Suppressor macrophage treated with lipopolysaccharide for 1 hour (primary cell): ENCODE measurements at regions not wholly inside any gene's neighbourhood (a gene's known extent, or its start where the extent isn't known, plus 50 kb on each side); places are given as distances from the start of the nearest gene placed in this dataset.
A peak's percentile ranks its signal among the peaks of the same experiment; 100 is the strongest.

Source experiments
- DNase-seq, 3 donors: peaks; one replicate each; pipeline ENCODE4 v3.0.0-alpha.2; 2020 to 2022

DNA sequence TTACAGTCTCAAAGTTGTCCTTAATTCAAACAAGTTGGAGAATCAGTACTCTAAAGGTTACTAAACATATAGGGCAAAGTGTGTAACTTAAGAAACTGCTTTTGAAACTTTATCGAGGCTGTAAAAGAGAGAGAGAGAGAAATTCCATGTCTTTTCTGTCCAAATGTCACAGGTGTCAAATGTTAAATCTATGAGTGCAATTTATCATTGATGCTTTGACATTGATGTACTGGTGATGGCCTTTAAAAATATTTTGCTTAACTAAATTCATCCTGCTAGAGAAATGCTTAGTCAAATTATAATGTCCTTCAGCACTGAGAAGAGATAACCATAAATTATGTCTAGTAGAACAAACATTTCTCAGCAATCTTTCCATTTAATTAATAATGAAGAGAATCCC is 1602.1 kb upstream of the TMEFF2 start:
- DNase-seq: no peak

DNA sequence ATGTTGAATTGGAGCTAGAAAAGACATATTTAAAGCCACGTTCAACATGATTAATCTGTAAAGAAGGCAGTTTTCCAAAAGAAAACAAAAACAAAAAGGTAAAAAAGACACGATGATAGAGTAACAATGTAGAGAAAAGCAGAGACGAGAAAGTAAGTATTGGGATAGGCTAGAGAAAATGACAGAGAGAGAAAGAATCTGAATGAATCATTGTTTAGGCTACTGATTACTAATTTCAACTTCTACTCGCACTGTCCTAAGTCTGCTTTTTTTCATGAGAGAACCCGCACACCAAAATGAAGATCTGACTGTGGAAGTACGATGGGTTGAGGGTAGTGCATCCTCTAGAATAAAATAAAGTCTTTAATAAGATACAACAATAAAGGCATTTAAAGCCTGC is 1599.2 kb upstream of the TMEFF2 start:
- no peak for DNase-seq

DNA sequence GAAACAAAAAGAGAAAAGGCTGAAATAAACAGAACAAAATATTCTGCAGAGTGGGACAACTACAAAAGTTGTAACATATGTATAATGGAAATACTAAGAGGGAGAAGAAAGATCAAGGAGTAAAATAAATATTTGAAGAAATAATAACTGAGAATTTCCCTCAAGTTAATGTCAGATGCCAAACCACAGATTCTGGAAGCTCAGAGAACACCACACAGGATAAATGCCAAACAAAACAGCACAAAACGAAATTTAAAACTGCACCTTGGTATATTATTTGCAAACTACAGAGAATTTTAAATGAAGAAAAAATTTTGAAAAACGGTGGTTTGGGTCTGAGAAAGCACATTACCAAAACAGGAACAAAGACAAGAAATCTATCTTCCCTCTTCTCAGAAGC is 1588.9 kb upstream of the TMEFF2 start:
- DNase-seq: no peak

DNA sequence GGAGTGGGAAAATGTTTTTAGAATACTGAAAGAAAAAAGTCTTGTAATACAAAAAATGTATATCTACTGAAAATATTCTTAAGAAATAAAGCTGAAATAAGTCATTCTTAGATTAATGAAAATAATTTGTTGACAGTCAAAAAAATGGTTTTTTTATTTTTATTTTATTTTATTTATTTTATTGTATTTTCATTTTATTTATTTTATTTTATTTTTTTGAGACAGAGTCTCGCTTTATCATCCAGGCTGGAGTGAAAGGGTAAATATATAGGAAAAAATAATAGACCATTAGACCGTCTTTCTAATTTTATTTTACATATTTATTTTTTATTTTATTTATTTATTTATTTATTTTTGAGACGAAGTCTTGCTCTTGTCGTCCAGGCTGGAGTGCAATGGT is 1583.6 kb upstream of the TMEFF2 start:
- no peak for DNase-seq

DNA sequence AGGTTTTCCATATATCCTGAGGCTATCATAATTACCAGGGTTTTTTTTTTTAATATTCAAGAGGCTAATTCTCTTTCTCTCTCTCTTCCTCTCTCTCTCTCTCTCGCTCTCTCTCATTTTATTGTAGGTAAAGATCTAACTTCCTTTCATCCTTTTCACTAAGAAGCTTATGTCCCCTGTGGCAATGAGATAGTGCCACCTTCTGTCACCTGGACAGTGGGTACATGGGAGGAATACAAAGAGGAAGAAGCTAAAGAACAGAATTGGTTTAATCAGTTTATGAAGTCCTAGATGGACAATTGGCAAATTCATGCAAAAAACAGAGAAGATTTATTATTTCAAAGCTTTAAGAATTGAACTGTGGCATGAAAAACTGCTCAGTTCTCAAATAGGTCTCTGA is 1582.3 kb upstream of the TMEFF2 start:
- DNase-seq: no peak

DNA sequence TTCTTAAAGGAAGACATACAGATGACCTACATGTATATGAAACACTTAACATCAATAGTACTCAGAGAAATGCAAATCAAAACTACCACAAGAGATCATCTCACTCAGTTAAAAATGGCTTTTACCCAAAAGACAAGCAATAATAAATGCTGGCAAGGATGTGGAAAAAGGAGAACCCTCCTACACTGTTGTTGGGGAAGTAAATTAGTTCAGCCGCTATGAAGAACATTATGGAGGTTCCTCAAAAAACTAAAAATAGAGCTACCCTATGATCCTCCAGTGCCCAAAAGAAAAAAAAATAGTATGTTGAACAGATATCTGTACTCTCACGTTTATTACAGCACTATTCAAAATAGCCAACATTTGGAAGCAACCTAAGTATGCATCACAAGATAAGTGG is 1579.4 kb upstream of the TMEFF2 start:
- DNase-seq: peak in 2 of 3 donors; percentile 4 to 11

DNA sequence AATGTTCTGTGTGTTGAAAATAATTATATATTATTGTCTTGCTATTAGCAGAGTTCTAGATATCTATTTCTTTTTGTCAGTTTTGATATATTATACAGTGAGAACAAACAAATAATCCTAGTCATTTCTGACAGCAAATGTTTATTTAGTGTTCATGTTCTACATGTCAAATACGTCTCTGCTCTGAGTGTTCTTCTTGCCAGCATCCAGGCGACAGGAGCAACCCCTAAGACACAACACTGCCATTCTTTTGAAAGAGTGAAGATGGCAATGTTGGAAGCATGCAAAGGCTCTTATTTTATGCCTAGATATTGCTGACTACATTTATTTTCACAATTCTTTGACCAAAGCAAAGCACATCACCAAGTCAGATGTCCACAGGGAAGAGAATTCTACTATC is 1556.6 kb upstream of the TMEFF2 start:
- DNase-seq: no peak

DNA sequence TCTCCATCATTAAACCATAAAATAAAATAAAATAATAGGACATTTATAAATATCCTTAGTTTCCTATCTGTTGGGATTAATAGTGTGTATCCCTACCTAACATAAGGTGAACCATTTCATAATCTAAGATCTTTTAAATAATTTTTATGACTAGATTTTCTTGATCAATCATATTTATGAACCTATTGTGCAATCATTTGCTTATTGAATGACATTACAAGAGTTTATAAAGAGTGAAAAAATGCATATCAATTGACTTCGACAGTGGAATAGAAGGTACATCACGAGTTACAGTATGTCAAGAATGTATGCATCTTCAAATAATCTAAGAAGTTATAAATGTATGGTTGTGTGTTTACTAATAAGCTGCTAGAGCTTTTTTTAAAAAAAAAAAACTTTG is 1554.8 kb upstream of the TMEFF2 start:
- no peak for DNase-seq

DNA sequence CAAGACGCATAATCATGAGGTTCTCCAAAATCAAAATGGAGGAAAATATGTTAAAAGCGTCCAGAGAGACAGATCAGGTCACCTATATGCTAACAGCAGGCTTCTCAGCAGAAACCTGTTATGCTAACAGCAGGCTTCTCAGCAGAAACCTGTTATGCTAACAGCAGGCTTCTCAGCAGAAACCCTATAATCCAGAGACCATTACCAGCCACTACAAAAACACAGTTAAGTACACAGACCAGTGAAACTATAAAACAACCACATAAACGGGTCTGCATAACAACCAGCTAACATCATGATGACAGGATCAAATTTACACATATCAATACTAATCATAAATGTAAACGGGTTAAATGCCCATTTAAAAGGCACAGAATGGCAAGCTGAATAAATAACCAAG is 1548.4 kb upstream of the TMEFF2 start:
- no peak for DNase-seq

DNA sequence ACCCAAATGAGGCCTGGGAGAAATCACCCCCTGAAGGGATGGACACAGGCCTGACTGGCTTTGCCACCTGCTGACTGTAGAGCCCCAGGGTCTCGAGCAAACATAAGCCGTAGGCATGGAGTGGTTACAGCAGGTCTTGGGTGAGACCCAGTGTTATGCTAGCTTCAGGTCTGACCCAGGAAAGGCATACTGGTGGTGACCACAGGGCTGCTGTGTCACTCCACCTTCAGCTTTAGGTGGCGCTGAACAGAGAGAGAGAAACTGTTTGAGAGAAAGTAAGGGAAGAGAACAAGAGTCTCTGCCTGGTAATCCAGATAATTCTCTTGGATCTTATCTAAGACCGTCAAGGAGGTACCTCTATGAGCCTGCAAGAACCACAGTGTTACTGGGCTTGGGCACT is 1544.2 kb upstream of the TMEFF2 start:
- DNase-seq: no peak

DNA sequence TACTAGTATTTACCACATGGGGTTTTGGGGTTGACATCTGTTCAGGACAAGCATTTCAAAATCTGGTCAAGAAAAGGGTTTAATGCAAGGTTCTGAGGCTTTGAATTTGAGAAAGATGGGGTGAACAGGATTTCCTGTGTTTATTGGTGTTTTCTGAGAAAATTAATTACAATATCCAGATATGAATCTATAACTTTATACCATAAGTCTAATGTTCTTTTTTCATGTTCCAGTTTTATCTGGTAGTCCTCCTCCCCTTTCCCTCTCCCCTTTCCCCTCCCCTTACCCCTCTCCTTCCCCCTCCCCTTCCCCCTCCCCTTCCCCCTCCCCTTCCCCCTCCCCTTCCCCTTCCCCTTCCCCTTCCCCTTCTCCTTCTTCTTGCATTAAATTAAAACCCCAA is 1518.2 kb upstream of the TMEFF2 start:
- DNase-seq: no peak

DNA sequence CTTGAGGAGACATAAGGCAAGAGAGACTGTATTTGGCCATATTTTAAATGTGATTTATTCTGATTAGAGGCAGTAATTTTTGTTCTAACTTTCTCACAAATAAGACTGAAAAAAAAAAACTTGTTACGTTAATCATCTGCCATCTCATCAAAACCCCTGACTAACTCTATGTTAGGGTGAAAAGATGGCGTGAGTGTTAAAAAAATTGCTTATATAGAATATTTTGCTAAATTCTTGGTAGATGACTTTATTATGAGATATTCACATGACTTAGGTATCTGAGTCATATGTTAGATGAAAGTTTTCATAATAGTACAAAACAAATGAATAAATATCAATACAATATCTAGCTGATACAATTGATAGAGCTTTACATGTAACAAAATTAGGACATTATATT is 1508.7 kb upstream of the TMEFF2 start:
- no peak for DNase-seq

DNA sequence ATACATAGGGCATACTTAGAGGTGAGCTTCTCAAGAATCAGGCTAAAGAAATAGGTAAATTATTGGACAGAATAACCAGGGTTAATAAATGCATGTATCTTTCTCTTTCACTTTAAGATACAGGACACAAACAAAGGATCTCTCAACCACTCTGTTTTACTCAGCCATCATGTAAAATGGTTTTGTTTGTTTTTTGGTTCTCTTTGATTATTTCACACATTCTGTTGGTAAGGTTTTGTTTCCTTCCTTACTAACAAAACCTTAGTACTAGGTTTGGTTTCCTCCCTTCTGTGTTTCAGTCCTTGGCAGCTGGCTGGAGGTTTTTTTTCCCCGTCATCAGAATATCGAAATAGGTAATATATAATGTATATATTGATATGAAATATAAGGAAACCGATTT is 1506.8 kb upstream of the TMEFF2 start:
- no peak for DNase-seq

DNA sequence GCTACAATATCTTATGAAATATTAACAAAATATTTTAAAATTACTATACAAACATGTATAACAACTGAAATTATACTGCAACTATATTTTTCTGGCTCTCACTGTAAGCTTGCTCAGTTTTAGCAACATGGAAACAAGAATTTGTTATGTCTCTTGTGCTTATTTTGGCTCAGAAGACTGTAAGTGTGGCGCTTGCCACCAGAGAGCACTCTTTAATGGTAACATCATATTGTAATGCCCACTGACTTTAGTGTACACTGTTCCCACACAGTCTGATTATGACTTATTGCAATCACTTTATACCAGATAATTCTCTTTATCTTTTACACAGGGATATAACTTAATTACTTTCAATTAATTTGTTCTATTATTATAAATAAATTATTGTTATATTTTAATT is 1500.6 kb upstream of the TMEFF2 start:
- peak in 1 of 3 donors; percentile 3 for DNase-seq

DNA sequence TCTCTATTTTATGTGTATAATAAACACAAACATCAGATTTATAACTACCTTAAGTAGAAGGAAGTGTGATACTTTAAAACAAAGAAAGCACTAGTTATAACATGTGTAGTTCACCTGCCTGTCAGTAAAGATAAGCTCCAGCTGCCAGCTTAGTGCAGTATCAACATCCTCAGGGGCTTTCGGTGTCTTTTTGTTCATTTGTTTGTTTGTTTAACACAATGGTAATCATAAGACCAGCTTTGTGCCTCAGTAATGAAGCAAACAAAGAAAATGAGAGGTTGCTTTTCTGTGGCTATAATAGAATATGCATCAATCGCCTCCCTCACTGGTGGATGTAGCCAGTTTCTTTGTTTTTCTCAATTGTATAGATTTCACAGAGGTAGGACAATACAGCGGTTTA is 1499.0 kb upstream of the TMEFF2 start:
- no peak for DNase-seq

DNA sequence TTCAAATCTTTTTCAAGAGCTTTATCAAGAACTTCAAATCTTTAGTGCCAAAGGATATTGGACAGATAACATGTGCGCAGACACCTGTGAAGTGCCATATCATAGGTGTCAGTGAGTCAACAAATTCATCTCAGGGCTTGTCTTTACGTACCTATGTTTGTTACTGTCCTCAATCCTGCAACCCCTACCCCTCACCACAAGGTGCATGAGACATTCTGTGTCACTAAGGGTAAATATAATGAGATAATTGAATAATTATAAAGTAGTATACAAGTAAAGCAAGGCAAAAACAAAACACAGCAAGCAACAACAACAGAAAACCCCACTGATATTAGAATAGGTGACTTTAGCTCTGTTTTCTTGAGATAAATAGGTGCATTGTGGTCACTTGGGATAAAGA is 1495.8 kb upstream of the TMEFF2 start:
- no peak for DNase-seq

DNA sequence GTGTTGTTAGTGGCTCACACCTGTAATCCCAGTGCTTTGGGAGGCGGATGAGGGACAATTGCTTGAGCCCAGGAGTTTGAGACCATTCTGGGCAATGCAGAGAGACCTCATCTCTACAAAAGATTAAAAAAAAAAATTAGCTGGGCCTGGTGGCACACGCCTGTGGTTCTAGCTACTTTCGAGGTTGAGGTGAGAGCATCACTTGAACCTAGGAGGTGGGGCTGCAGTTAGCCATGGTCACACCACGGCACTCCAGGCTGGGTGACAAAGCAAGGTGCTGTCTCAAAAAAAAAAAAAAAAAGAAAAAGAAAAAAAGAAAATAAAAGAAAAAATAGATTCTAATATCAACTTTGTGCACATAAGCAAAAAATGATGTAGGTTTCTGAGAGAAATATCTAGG is 1492.5 kb upstream of the TMEFF2 start:
- DNase-seq: no peak

DNA sequence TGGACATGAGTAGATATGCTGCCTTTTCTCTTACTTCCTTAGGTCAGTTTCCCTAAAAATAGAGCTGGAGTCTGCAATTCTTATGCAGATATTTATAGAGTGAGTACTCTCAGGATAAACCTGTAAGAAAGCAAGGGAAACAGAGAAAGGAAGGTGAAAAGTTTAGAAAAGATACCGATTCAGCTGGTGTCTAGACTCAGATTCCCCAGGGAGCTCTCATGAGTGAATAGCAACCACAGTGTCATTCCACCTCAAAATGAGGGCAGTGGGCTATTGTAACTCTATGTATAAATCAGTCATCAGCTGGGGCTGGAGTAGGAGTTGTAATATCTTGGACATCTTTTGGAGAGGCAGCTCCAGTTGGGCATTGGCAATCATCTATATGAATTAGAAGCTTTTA is 1485.1 kb upstream of the TMEFF2 start:
- DNase-seq: no peak

DNA sequence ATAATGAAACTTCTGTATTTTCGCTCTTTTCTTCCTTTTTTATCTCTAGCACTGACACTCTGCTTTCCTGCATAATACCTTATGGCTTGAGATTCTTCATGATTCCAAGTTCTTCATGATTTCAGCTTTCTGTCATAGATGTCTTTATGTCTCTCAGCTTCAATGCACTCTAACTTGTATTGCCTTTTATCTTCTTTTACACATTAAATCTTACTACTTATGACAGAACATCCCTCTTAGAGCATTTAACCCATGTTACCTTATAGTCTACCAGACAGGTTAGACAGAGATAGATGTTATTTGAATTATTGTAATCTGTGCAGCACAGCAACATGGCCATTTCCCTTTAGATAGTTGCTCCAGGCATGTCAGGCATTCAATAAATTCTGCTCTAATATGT is 1475.7 kb upstream of the TMEFF2 start:
- no peak for DNase-seq

DNA sequence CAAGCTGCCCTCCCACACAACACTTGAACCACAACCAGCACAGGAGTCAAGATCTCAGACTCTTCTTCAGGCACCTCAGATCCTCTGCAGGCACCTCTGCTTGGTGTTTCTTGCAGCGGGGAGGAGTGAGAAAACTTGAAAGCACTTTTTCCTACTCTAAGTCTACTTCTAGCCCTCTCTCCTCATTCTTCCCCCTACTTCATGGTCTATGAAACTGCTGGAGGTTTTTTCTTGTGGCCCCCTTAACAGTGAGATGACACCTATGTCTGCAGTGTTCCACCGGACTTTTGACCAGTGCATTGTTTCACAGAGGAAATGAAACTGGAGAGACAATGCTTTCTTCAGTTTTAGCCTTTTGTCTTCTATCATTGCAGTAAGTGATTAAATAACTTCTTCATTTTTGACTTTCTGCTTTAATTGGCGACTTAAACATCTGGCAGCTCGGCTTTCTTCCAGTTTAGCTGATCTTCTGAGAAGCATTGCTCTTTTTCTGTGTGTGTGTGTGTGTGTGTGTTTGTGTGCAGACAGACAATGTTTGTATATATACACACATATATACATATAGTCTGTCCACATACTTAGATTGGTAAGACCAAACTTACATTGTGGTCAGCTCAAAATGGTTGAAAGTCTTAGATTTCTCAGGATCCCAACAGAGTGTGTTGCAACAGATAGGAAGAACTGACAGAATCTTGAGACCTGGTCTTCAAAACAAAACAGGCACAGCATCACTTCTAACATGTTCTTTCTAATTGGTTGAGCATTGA is 1474.0 kb upstream of the TMEFF2 start:
- DNase-seq: no peak

DNA sequence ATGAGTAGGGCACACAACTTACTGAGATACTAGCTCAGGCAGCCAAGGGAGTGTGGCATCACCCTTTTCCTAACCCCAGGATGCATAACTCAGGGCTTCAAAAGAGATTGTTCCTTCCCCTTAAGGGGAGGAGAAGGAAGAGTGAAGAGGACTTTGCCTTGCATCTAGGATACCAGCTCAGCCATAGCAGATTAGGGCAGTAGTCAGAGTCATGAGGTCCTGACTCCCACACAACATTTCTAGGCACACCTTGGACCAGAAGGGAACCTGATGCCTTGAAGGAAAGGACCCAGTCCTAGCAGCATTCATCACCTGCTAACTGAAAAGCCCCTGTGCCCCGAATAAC is 1433.2 kb upstream of the TMEFF2 start:
- no peak for DNase-seq

DNA sequence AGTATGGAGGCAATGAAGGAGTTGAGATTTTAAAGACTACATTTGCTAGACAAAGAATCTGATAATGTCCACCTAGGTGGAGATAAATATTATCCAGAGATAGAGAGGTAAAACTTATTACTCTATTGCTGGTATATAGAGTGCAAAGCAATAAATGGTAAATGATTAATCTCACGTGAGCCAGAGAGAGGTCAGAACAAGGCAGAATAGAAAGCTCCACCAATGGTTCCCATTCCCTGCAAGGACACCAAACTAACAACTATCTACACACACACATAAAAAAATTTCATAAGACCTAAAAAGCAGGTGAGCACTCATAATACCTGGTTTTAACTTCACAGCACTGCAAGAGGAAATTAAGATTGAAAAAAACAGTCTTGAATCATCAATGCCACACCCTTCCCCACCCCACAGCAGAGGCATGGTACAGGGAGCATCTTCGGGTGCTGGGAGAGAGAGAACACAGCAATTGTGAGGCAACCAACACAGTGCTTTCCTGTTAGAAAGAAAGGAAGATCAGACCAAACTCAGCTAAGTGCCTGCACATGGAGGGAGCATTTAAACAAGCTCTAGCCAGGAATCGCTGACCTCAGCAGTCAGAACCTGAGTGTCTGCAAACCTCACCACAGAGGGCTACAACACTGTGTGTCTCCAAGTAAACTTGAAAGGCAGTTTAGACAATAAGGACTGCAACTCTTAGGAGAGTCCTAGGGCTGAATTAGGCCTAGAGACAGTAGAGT is 1432.6 kb upstream of the TMEFF2 start:
- DNase-seq: no peak

DNA sequence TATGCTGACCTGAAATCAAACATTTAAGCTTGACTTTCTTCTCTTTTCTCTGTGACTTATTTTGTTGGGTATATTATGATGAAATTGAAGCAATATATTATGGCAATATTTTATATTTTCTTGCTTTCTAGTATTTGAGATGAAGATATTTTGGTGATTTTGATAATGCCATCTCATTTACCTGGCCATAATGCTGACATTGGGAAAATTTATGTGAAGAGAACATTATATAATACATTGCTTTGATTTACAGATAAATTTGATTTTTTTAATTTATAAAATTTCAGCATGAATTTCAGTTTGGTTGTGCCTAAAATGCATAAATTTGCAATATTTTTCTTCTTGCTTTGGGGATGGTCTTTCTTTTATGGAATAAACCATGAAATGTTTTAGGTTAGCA is 1413.7 kb upstream of the TMEFF2 start:
- DNase-seq: no peak

DNA sequence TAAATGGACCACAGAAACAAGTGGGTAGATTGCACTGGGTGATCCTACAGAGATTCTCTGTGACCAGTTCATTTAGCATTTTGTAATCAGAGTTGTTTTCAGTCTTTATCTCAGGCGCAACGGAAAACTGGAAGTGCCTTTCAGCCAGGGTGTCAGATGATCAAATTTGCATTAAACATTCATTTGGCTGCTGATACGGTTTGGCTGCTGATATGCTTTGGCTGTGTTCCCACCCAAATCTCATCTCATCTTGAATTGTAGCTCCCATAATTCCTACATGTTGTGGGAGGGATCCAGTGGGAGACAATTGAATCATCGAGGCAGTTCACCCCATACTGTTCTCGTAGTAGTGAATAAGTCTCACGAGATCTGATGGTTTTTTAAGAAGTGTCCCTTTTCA is 1396.1 kb upstream of the TMEFF2 start:
- DNase-seq: no peak

DNA sequence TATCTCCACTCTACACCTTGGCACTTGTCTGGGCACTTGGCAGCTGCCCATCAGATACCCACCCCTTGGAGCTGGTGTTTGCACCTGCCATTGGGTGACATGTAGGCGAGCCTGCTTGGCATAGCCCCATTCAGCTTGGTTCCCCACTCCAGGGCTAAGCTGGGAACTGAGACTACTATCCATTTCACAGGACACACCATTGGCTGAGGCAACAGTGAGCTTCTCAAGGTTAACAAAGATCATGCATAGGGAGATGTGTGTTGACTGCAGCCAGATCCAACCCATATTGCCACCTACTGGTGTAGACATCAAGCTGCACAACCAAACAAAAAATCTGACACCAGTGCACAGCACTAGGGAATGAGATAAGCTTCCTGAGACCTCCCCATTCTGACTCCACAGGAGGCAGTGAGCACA is 1389.8 kb upstream of the TMEFF2 start:
- peak; percentile 36 to 53 (median 49) for DNase-seq
